ENCODE measurements at regions not wholly inside any gene's neighbourhood (a gene's known extent, or its start where the extent isn't known, plus 50 kb on each side); places are given as distances from the start of the nearest gene placed in this dataset.

- no peak for TF ChIP-seq CTCF (IDR thresholded peaks at IDR 0.05)
- no peak for TF ChIP-seq POLR2A (IDR thresholded peaks at IDR 0.05)
These were observed 497.1 kb upstream of the KLHL29 start for GRCh38 chr2:22887845-22888244.

Data from testis (tissue), 2 donors.